ENCODE measurements at regions not wholly inside any gene's neighbourhood (a gene's known extent, or its start where the extent isn't known, plus 50 kb on each side); places are given as distances from the start of the nearest gene placed in this dataset.

DNA sequence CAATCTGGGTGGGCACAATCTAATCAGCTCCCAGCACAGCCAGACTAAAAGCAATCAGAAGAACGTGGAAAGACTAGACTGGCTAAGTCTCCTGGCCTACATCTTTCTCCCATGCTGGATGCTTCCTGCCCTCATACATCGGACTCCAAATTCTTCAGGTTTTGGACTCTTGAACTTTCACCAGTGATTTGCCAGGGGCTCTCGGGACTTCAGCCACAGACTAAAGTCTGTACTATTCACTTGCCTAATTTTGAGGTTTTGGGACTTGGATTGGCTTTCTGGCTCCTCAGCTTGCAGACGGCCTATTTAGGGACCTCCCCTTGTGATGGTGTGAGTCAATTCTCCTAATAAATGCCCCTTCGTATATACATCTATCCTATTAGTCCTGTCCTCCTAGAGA lies 66.6 kb upstream of the SOX21 start:
- H3K4me3 ChIP-seq (ENCODE audit: low read length) = no peak overlapping the region
- TF ChIP-seq, protein P1, sequence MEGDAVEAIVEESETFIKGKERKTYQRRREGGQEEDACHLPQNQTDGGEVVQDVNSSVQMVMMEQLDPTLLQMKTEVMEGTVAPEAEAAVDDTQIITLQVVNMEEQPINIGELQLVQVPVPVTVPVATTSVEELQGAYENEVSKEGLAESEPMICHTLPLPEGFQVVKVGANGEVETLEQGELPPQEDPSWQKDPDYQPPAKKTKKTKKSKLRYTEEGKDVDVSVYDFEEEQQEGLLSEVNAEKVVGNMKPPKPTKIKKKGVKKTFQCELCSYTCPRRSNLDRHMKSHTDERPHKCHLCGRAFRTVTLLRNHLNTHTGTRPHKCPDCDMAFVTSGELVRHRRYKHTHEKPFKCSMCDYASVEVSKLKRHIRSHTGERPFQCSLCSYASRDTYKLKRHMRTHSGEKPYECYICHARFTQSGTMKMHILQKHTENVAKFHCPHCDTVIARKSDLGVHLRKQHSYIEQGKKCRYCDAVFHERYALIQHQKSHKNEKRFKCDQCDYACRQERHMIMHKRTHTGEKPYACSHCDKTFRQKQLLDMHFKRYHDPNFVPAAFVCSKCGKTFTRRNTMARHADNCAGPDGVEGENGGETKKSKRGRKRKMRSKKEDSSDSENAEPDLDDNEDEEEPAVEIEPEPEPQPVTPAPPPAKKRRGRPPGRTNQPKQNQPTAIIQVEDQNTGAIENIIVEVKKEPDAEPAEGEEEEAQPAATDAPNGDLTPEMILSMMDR (conservative IDR thresholded peaks at IDR 0.05; ENCODE audit: low read length) = no peak

DNA sequence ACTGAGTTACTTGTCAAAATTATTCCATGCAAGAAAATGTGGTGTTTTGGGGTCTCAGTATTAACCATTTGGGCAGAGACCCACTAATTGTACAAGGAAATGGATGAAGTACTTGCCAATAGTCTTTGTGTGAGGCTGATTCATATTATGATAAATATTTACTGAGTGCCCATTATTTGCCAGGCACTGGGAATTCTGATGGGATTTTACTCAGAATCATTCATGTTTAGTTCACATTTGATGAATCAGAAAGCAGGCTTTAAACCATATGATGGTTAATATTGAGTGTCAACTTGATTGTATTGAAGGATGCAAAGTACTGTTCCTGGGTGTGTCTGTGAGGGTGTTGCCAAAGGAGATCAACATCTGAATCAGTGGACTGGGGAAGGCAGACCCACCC lies 66.2 kb upstream of the SOX21 start:
- H3K4me3 ChIP-seq (ENCODE audit: low read length) = no peak overlapping the region
- no peak for DNase-seq (ENCODE audit: low read depth)
- TF ChIP-seq, protein P1 (conservative IDR thresholded peaks at IDR 0.05; ENCODE audit: low read length) = no peak

More for the DNA sequence above, 66.6 kb upstream of the SOX21 start:
- DNase-seq (ENCODE audit: low read depth) = no peak

DNA sequence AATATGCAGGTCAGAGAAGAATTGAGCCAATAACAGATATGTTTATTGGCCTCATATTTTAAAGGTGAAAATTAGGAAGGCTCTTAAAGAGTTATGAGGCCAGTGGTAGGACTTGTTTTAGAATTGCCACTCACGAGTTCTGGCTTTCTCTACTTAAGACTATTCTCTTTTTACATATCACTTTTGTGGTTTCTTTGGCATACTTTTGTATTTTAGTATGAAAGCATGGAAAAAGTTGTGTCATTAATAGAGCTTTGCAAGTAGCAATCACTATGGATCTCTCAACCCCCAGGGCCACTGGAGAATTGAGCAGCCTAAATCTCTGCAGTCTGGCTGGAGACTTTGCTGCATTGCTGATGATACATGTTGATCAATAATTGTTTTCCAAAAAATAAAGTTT lies 64.6 kb upstream of the SOX21 start:
- no peak for DNase-seq (ENCODE audit: low read depth)
- TF ChIP-seq, protein P1 (conservative IDR thresholded peaks at IDR 0.05; ENCODE audit: low read length) = no peak
- no peak overlapping the region for H3K4me3 ChIP-seq (ENCODE audit: low read length)

DNA sequence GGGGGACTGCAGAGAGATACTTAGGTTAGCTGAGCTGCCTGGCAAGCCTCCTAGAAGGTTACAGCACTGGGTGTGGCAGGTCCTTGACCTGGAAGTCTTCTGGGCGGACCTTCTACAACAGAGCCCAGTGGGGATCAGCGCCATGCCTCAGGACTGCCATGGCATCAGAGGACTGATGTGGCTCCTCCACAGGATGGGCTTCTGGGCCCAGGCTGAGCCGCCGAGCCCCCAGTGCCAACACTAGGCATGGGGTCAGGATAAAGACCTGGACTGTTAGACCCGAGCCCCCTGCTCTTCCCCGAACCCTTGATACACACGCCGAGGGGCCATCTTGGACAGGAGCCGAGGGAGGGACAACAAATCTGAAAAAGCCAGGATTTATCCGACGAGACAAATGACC lies 64.0 kb upstream of the SOX21 start:
- TF ChIP-seq, protein P1 (conservative IDR thresholded peaks at IDR 0.05; ENCODE audit: low read length) = no peak
- no peak overlapping the region for H3K4me3 ChIP-seq (ENCODE audit: low read length)
- DNase-seq (ENCODE audit: low read depth) = no peak

DNA sequence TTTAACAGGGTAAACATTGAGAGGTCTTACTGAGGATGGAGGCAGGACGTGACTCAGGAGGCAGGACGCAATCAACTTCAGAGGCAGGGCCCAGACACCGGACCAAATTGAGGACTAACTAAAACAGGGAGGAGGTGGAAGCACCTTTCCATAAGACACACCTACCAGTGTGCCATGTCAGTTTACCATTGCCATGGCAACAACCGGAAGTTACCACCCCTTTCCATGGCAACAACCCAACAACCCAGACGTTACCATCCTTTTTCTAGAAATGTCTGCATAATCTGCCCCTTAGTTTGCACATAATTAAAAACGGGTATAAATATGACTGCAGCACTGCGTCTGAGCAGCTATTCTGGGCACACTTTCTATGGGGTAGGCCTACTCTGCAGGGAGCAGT lies 53.5 kb upstream of the SOX21 start:
- no peak overlapping the region for H3K4me3 ChIP-seq (ENCODE audit: low read length)
- TF ChIP-seq, protein P1 (conservative IDR thresholded peaks at IDR 0.05; ENCODE audit: low read length) = no peak
- DNase-seq (ENCODE audit: low read depth) = no peak

DNA sequence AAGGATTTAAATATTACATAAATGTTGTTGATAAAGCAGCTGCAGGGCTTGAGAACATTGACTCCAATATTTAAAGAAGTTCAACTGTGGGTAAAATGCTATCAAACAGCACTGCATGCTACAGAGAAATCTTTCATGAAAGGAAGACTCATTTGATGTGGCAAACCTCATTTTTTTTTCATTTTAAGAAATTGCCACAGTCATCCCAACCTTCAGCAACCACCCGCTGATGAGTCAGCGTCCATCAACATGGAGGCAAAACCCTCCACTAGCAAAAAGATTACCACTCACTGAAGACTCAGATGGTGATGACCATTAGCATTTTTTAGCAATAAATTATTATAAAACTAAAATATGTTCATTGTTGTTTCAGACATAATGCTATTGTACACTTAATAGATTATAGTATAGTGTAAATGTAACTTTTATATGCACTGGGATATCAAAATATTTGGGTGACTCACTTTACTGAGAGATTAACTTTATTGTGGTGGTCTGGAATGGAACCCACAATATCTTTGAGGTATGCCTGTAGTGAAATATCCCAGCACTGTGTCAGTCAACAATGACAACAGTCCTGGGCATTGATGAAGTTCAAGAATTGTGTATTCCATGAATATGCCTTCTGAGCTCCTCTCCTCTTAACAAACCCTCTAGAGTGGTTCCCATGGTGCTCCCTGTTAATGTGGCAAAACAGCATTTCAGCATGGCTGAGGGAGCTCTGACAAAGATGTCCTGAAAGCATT lies 52.4 kb upstream of the SOX21 start:
- DNase-seq (ENCODE audit: low read depth) = no peak
- H3K4me3 ChIP-seq (ENCODE audit: low read length) = no peak overlapping the region
- TF ChIP-seq, protein P1 (conservative IDR thresholded peaks at IDR 0.05; ENCODE audit: low read length) = no peak
